Liver (tissue), 8 donors: ENCODE measurements at regions not wholly inside any gene's neighbourhood (a gene's known extent, or its start where the extent isn't known, plus 50 kb on each side); places are given as distances from the start of the nearest gene placed in this dataset. TPM values are rescaled to one million over a fixed set of nuclear protein-coding genes. Genes with fewer than 3 reads are reported as not detected.

Experiments used
- DNase-seq: peaks from one replicate; pipeline ENCODE4 v3.0.0-alpha.2; 2017; ENCODE audit warnings: low spot score
- H3K27ac ChIP-seq, 2 donors: one replicate each; pipeline ENCODE4 v1.7.0; 2013; ENCODE audit warnings: inconsistent platforms in 2 of 2, low read length in 2 of 2, control low read depth in 1 of 2, low read depth in 1 of 2, mild to moderate bottlenecking in 1 of 2
- H3K27me3 ChIP-seq, 4 donors: one replicate each; pipeline versions ENCODE4 v1.6.1 to v1.7.0; 2013; ENCODE audit warnings: low read length in 3 of 4, inconsistent platforms in 1 of 4, mild to moderate bottlenecking in 1 of 4, moderate library complexity in 1 of 4; ENCODE audit not compliant: control insufficient read depth in 4 of 4, insufficient read depth in 4 of 4
- H3K36me3 ChIP-seq, 4 donors: one replicate each; pipeline versions ENCODE4 v1.6.1 to v1.7.0; 2013; ENCODE audit warnings: low read length in 3 of 4, mild to moderate bottlenecking in 3 of 4, low read depth in 1 of 4, moderate library complexity in 1 of 4; ENCODE audit not compliant: control insufficient read depth in 4 of 4, insufficient read depth in 3 of 4
- H3K4me1 ChIP-seq, 4 donors: one replicate each; pipeline versions ENCODE4 v1.6.1 to v1.7.0; 2013; ENCODE audit warnings: low read length in 3 of 4, mild to moderate bottlenecking in 3 of 4, moderate library complexity in 1 of 4; ENCODE audit not compliant: control insufficient read depth in 4 of 4, insufficient read depth in 4 of 4
- H3K4me3 ChIP-seq, 3 donors: one replicate each; pipeline versions ENCODE4 v1.6.1 to v1.7.0; 2013; ENCODE audit warnings: low read length in 3 of 3, control low read depth in 1 of 3, low read depth in 1 of 3, mild to moderate bottlenecking in 1 of 3
- H3K9ac ChIP-seq, 2 donors: one replicate each; pipeline ENCODE4 v1.7.0; 2013; ENCODE audit warnings: low read length in 2 of 2, mild to moderate bottlenecking in 2 of 2, moderate library complexity in 2 of 2, control low read depth in 1 of 2, low read depth in 1 of 2
- H3K9me3 ChIP-seq, 4 donors: one replicate each; pipeline versions ENCODE4 v1.6.1 to v1.7.0; 2013; ENCODE audit warnings: low read length in 3 of 4; ENCODE audit not compliant: control insufficient read depth in 4 of 4
- FOXA2 ChIP-seq: IDR thresholded peaks from 2 replicates; pipeline ENCODE4 v1.6.1; 2016; ENCODE audit warnings: antibody characterized with exemption
- HNF4G ChIP-seq: IDR thresholded peaks from 2 replicates; pipeline ENCODE4 v1.6.1; 2016; ENCODE audit warnings: antibody characterized with exemption
- JUND ChIP-seq, 2 donors: IDR thresholded peaks; 2 replicates each; pipeline ENCODE4 v1.6.1; 2016; ENCODE audit warnings: antibody characterized with exemption in 2 of 2
- RXRA ChIP-seq, 2 donors: IDR thresholded peaks; 2 replicates each; pipeline ENCODE4 v1.6.1; 2017 to 2018; ENCODE audit warnings: antibody characterized with exemption in 2 of 2, mild to moderate bottlenecking in 1 of 2
- WGBS: extraction: QIAGEN DNeasy Blood & Tissue Kit; methylation state at CpG from one replicate; pipeline ENCODE4 v1.1.7; 2013; 5-methylcytosine and 5-hydroxymethylcytosine counted together
- small RNA-seq: library from RNA; depleted of rRNA; stranded (forward); fragments of <200 nt; gene quantifications from one replicate; pipeline ENCODE3, GENCODE V24; 2014
- TF ChIP-seq, protein P1 (sequence below): IDR thresholded peaks from 2 replicates; pipeline ENCODE4 v1.6.1; 2016; ENCODE audit warnings: antibody characterized with exemption
- donor health status: healthy.
- donor health status: healthy.
- donor health status: healthy.
- donor health status: healthy.

DNA sequence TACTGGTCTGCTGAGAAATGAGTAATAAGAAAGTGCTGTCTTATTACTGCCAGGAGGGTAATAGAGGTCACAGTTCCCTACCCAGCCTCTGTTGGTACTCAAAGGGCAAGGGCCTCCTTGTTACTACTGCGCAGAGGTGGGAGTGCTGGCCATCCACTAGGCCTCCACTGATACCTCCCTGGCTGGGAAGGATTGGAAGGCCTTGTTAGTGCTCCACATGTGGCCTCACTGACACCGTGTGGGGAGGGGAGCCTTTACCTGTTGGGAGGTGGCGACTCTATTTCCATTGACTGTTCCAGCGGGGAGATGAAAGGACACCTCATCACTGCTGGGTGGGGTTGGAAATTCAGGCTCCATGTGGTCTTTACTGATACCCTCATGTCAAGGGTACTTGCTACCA lies 57.8 kb upstream of the USP24 start:
- TF ChIP-seq, protein P1, sequence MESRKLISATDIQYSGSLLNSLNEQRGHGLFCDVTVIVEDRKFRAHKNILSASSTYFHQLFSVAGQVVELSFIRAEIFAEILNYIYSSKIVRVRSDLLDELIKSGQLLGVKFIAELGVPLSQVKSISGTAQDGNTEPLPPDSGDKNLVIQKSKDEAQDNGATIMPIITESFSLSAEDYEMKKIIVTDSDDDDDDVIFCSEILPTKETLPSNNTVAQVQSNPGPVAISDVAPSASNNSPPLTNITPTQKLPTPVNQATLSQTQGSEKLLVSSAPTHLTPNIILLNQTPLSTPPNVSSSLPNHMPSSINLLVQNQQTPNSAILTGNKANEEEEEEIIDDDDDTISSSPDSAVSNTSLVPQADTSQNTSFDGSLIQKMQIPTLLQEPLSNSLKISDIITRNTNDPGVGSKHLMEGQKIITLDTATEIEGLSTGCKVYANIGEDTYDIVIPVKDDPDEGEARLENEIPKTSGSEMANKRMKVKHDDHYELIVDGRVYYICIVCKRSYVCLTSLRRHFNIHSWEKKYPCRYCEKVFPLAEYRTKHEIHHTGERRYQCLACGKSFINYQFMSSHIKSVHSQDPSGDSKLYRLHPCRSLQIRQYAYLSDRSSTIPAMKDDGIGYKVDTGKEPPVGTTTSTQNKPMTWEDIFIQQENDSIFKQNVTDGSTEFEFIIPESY = no peak
- no peak for TF ChIP-seq HNF4G
- TF ChIP-seq JUND (IDR thresholded peaks at IDR 0.05) = no peak
- no peak for TF ChIP-seq RXRA (IDR thresholded peaks at IDR 0.05)
- no peak for TF ChIP-seq FOXA2
- Histone ChIP-seq H3K9ac (no peak overlapping the region), H3K36me3 (no peaks in the 10 kb centered on the region), H3K4me1 (peaks cover 0 to 3% (median 0%) of the 10 kb centered on the region in 4 donors), H3K4me3 (no peak overlapping the region), H3K27me3 (no peaks in the 10 kb centered on the region), H3K9me3 (no peaks in the 10 kb centered on the region), H3K27ac (no peak overlapping the region)
- 96% methylated on average over 4 of the region's 4 CpGs for WGBS
- peak; percentile 36 for DNase-seq

Small RNA genes lying in the stretch of these regions (small RNA-seq; reads per million reads assigned to genes)
- gene RF00019 = not detected
- not detected for gene RNU6-830P
